HepG2 (cell line): ENCODE measurements at regions not wholly inside any gene's neighbourhood (a gene's known extent, or its start where the extent isn't known, plus 50 kb on each side); places are given as distances from the start of the nearest gene placed in this dataset.

Experiments
- ATAC-seq: fragments of 200-7000 bp; cut with Tn5 transposase; 3 replicates; pipeline ENCODE4 v1.9.1; 2020; ENCODE audit warnings: mild to moderate bottlenecking, moderate library complexity
- BruUV-seq: library from RNA; stranded (reverse); fragments of 400-500 nt; replicated peaks from 2 replicates; lab custom pipeline; 2021; lab: Mats Ljungman, UMichigan
- CTCF ChIA-PET: fragments of 300-600 bp; formaldehyde crosslinking; extraction: SDS; loops from one replicate; lab custom pipeline; 2021; ENCODE audit warnings: low total read pairs, inconsistent platforms, low intra/inter-chr PET ratio; lab: Yijun Ruan, JAX
- POLR2A ChIA-PET: fragments of 350-600 bp; sonication (Branson Sonifier 250); formaldehyde crosslinking; loops from one replicate; lab custom pipeline; 2020; ENCODE audit warnings: antibody characterized with exemption, inconsistent platforms; lab: Yijun Ruan, JAX
- DNase-seq: peaks from one replicate; pipeline ENCODE4 v3.0.0-alpha.2; 2015; ENCODE audit warnings: low spot score
- FAIRE-seq: peaks from 3 replicates; lab custom pipeline; 2011; peaks lifted over from hg19 to GRCh38; lab: Jason Lieb, UNC
- H2AFZ ChIP-seq: one replicate; pipeline ENCODE4 v1.6.1; 2011; ENCODE audit warnings: low read length, inconsistent platforms
- H3K27ac ChIP-seq: fragments of 300-600 bp; 3 replicates; pipeline ENCODE4 v1.8.0; 2011; ENCODE audit warnings: mixed run types, mild to moderate bottlenecking, mixed read lengths, low read length, inconsistent platforms; ENCODE audit not compliant: insufficient read depth; ENCODE audit errors: extremely low read length
- H3K27me3 ChIP-seq, 2 experiments: fragments of 200-600 bp in 1 of 2; 2 replicates in 1 of 2; 3 replicates in 1 of 2; pipeline versions ENCODE4 v1.6.0 to v1.8.0; 2011; ENCODE audit warnings: low read length in 2 of 2, mild to moderate bottlenecking in 2 of 2, moderate library complexity in 2 of 2, inconsistent platforms in 1 of 2; ENCODE audit not compliant: insufficient read depth in 2 of 2, control insufficient read depth in 1 of 2
- H3K36me3 ChIP-seq, 2 experiments: fragments of 200-600 bp in 1 of 2; replicated peaks in 1 of 2; 2 replicates in 1 of 2; 3 replicates in 1 of 2; pipeline versions ENCODE4 v1.5.1 to v1.8.0; 2011; ENCODE audit warnings: low read length in 2 of 2, inconsistent platforms in 1 of 2; ENCODE audit not compliant: insufficient read depth in 2 of 2, control insufficient read depth in 1 of 2
- H3K4me1 ChIP-seq: 2 replicates; pipeline ENCODE4 v1.5.1; 2012; ENCODE audit warnings: low read length, inconsistent platforms; ENCODE audit not compliant: insufficient read depth
- H3K4me2 ChIP-seq: 2 replicates; pipeline ENCODE4 v1.6.0; 2011; ENCODE audit warnings: low read depth, low read length, inconsistent platforms
- H3K4me3 ChIP-seq, 3 experiments: fragments of 200-600 bp in 1 of 3; sonication (generic), shearing (Covaris generic) in 1 of 3; replicated peaks in 1 of 3; 2 replicates each; pipeline ENCODE4 v1.5.1; 2011 to 2016; ENCODE audit warnings: low read length in 3 of 3, inconsistent platforms in 2 of 3, low read depth in 2 of 3, mild to moderate bottlenecking in 2 of 3, control low read depth in 1 of 3, mixed read lengths in 1 of 3; ENCODE audit not compliant: insufficient read depth in 1 of 3
- H3K79me2 ChIP-seq: one replicate; pipeline ENCODE4 v1.6.1; 2011; ENCODE audit warnings: low read length, inconsistent platforms; ENCODE audit not compliant: insufficient read depth
- H3K9ac ChIP-seq: 2 replicates; pipeline ENCODE4 v1.6.0; 2011; ENCODE audit warnings: mild to moderate bottlenecking, low read depth, low read length, inconsistent platforms; ENCODE audit not compliant: insufficient read depth
- H3K9me3 ChIP-seq: 2 replicates; pipeline ENCODE4 v1.5.1; 2012; ENCODE audit warnings: mild to moderate bottlenecking, low read length
- H4K20me1 ChIP-seq: 2 replicates; pipeline ENCODE4 v1.6.0; 2011; ENCODE audit warnings: inconsistent platforms, mild to moderate bottlenecking, low read length, moderate library complexity; ENCODE audit not compliant: insufficient read depth
- ATAD3A ChIP-seq: sonication (generic); formaldehyde crosslinking; IDR thresholded peaks from 2 replicates; pipeline ENCODE4 v1.4.0; 2020; ENCODE audit warnings: missing genetic modification reagents
- BCL3 ChIP-seq: sonication (generic); formaldehyde crosslinking; IDR thresholded peaks from 2 replicates; pipeline ENCODE4 v1.5.1; 2020; ENCODE audit warnings: mild to moderate bottlenecking, missing genetic modification reagents, moderate library complexity
- JUN ChIP-seq: sonication (generic); formaldehyde crosslinking; IDR thresholded peaks from 2 replicates; pipeline ENCODE4 v1.4.0; 2020; ENCODE audit warnings: mild to moderate bottlenecking, missing genetic modification reagents
- TGIF2 ChIP-seq: IDR thresholded peaks from 2 replicates; pipeline ENCODE4 v1.6.1; 2016; ENCODE audit warnings: control low read depth, missing compliant biosample characterization
- ZBTB21 ChIP-seq: sonication (generic); formaldehyde crosslinking; IDR thresholded peaks from 2 replicates; pipeline ENCODE4 v1.4.0; 2020; ENCODE audit warnings: missing genetic modification reagents
- ZFP1 ChIP-seq: IDR thresholded peaks from 2 replicates; pipeline ENCODE4 v1.6.1; 2016
- ZNF329 ChIP-seq: sonication (generic); formaldehyde crosslinking; IDR thresholded peaks from 2 replicates; pipeline ENCODE4 v1.9.0; 2021; ENCODE audit warnings: low read depth, mild to moderate bottlenecking, missing genetic modification reagents
- ZNF646 ChIP-seq: sonication (generic); formaldehyde crosslinking; IDR thresholded peaks from 2 replicates; pipeline ENCODE4 v1.9.0; 2021; ENCODE audit warnings: mild to moderate bottlenecking, missing genetic modification reagents
- WGBS: methylation state at CpG from one replicate; pipeline ENCODE4 v1.1.6; 2017; ENCODE audit warnings: low lambda C conversion rate; 5-methylcytosine and 5-hydroxymethylcytosine counted together
- in situ Hi-C: cut with HindIII; loops from 2 replicates; pipeline ENCODE4 v1.10.0; 2017; ENCODE audit warnings: low pct_unique_long_range_greater_than_20kb; ENCODE audit not compliant: extremely low pct_ligation_motif_present
- intact Hi-C: fragments of 100-400 bp; cut with micrococcal nuclease; formaldehyde crosslinking; loops from one replicate; pipeline ENCODE4 v1.10.0; 2022; ENCODE audit not compliant: unreplicated experiment
- TF ChIP-seq, protein P1 (sequence below): sonication (generic); formaldehyde crosslinking; IDR thresholded peaks from 2 replicates; pipeline ENCODE4 v1.8.0; 2022; ENCODE audit warnings: missing genetic modification reagents, low read depth, mild to moderate bottlenecking, borderline replicate concordance
- TF ChIP-seq, protein P2 (sequence below): IDR thresholded peaks from 2 replicates; pipeline ENCODE4 v1.6.1; 2016

DNA sequence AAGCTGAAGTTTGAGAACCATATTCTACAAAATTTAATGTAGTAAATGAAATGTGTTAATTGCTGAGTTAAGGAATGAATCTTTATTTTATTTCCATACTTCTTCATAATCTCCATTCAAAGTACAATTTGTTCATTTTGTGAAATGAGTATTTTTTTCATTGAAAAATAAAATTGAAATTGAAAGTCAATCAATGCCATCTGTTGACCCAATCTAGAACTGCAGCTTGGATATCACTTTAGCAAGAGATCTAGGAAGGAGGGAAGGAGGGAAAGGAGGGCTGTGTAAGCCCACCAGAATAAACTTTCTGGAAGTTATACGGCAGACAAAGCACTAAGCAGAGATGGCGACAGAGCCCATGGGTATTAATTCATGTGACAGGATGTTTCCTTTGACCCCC is 128.4 kb downstream of the ZMAT1 start:
- no peaks in the 10 kb centered on the region for H3K9me3 ChIP-seq
- WGBS: 0% methylated on average over 2 of the region's 2 CpGs
- no peak overlapping the region for H2AFZ ChIP-seq
- no TSS peak for BruUV-seq
- H3K4me2 ChIP-seq: no peak overlapping the region
- DNase-seq: no peak
- no peak for FAIRE-seq
- in situ Hi-C loops (no loop called here), intact Hi-C loops (no loop called here)
- H3K27me3 ChIP-seq: no peaks in the 10 kb centered on the region
- no peak overlapping the region for H3K27ac ChIP-seq
- H3K36me3 ChIP-seq: no peaks in the 10 kb centered on the region
- no peak for ATAC-seq
- H3K79me2 ChIP-seq: no peaks in the 10 kb centered on the region
- no peaks in the 10 kb centered on the region for H4K20me1 ChIP-seq
- H3K4me1 ChIP-seq: no peaks in the 10 kb centered on the region
- ChIA-PET POLR2A (no interaction called here), CTCF (no interaction called here)
- no peak overlapping the region for H3K4me3 ChIP-seq
- no peak overlapping the region for H3K9ac ChIP-seq
- TF ChIP-seq BCL3 (CRISPR knock-in tag): no peak
- no peak for TF ChIP-seq ZNF646 (CRISPR knock-in tag)
- TF ChIP-seq, protein P1, sequence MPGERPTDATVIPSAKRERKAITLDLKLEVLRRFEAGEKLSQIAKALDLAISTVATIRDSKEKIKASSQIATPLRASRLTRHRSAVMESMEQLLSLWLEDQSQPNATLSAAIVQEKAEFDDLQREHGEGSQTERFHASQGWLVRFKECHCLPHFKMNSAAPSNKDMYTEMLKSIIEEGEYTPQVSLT (CRISPR knock-in tag): no peak
- TF ChIP-seq TGIF2 (CRISPR knock-in tag): no peak
- no peak for TF ChIP-seq ZBTB21 (CRISPR knock-in tag)
- TF ChIP-seq ZFP1: no peak
- TF ChIP-seq ATAD3A: no peak
- TF ChIP-seq JUN (CRISPR knock-in tag): no peak
- TF ChIP-seq, protein P2, sequence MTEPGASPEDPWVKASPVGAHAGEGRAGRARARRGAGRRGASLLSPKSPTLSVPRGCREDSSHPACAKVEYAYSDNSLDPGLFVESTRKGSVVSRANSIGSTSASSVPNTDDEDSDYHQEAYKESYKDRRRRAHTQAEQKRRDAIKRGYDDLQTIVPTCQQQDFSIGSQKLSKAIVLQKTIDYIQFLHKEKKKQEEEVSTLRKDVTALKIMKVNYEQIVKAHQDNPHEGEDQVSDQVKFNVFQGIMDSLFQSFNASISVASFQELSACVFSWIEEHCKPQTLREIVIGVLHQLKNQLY (CRISPR knock-in tag): no peak
- TF ChIP-seq ZNF329 (CRISPR knock-in tag): no peak
